ENCODE measurements at regions not wholly inside any gene's neighbourhood (a gene's known extent, or its start where the extent isn't known, plus 50 kb on each side); places are given as distances from the start of the nearest gene placed in this dataset.

DNA sequence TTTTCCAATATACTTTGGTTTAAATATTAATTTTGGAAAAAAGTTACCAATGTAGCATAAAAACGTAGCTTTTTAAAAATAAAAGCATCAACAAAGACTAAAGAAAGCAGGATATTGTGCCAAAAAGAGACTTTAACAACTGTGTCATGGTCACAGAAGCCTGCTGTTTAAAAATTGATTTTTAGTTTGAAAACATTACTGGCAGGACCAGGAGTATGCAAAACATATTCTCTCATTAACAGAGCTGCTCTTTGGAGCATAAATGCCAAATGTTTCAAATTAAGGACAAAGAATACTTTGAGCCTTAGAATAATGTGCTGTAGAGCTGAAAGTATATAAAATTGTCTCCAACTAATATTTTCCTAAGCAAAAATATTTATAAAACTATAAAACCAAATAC lies 279.0 kb downstream of the ARAP2 start:
- DNase-seq (ENCODE audit: low spot score) = no peak

DNA sequence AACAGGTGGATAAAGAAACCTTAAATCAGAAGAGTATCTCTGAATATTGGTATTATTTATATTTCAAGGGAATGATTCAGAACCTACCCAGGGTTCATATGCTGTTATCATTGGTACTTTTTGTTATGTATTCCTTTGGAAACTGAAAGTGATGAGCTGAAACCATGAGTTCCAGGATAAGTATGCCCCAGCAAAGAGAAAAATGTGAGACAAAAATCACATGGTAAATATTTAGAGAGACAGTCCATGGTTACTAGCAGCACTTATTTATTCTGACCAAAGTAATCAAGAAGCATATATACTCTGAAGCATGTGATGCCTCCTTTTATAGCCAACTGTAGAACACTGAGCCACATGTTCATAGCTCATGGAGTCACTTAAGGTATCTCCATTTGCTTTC lies 277.7 kb downstream of the ARAP2 start:
- DNase-seq (ENCODE audit: low spot score) = no peak

DNA sequence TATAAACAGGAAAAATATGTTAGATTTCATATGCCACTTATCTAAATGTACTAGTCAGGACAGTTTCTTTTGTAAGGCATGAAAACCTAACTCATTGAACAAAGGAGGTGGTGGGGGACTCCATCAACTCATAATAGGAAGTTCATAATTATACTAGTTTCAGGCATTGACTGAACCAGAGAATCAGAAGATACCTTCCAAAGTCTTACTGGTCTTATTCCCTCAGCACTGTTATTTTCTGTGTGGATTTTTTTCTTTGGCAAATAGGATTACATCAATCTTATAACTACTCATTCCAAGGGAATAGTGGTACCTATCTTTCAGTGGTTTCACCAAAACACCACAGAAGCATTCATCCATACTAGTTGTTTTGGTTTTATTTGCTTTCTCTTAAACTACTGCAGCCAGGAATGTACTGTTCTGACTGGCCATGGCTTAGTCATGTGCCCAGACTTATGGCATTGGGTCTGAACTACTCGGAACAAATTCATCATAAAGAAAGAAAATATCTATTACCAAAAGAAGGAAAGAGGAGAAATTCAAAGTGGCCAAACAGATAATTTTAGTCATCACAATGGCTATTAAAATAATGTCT lies 273.9 kb downstream of the ARAP2 start:
- DNase-seq (ENCODE audit: low spot score) = no peak

DNA sequence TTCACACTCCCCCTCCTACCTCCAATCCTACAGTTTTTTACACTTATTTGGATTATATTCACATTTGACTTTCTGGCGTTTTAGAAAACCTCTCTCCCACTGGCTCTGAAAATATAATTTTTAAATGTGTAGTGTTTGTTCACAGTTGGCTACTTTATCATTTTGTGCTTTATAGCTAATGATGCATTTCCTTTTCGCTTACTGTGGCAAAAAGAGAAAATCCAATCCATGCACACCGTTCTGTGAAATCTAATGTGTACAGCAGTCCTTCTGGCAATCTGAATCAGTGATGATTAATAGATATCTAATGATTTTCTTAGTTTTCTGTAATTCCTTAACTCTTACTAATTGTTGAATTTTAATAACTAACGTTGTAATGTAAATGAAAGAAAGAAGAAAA lies 271.5 kb downstream of the ARAP2 start:
- no peak for DNase-seq (ENCODE audit: low spot score)

DNA sequence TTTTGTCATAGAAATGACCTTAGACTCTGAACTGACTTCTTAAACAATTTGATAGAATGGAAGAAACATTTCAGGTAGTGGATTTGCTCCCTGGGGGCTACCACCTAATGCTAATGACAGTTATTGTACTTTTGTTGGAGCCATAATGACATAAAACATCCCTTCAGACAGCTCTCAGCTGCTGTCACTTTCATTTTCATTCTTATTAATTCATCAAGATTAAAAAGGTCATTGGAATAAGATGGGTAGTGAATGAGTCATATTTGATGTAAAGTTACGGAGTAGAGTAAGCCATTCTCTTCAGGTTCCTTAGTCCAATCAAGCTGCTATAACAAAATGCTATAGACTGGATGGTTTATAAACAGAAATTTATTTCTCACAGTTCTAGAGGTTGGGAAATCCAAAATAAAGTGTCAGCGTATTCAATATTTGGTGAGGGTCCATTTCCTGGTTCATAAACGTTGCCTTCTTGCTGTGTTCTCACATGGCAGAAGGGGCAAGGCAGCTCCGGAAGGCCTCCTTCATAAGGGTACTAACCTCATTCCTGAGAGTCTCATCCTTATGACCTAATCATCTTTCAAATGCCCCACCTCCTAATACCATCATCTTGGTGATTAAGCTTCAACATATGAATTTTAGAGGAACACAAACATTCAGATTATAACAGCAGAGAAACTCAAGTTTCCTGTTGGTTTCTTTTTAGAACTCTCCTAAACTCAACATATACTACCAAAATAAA lies 268.5 kb downstream of the ARAP2 start:
- no peak for DNase-seq (ENCODE audit: low spot score)

DNA sequence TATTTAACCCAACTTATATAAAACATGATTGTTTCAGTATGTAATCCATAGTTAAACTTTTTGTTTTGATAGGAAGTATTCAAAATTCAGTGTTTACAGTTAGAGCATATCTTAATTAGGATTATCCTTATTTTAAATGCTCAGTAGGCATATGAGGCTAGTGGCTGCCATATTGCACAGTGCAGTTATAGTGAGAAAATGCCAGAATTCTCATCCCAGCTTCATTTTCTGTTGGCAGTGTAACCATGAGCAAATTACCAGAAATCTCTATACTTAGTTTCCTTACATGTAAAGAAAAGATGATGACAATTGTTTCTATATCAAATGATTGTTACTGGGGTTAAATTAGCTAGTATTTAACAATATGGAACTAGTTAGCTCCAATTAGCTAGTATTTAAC lies 265.8 kb downstream of the ARAP2 start:
- DNase-seq (ENCODE audit: low spot score) = no peak

DNA sequence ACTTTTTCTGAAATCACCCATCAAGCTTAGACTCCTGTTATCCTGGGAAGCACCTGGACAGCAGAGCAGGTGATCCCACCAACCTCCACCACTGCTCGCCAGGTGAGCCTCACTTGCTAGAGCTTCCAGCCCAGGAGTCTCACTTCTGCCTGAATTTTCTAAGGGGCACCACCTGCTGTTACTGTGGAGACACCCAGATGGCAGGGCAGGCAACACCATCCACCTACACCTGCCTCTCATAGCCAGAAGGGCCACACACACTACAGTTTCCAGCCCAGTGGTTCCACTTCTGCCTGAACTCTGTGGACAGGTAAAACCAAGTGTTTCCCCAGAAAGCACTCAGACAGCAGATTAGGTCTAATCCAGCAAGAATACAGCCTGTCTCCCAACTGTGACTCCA lies 262.0 kb downstream of the ARAP2 start:
- no peak for DNase-seq (ENCODE audit: low spot score)

DNA sequence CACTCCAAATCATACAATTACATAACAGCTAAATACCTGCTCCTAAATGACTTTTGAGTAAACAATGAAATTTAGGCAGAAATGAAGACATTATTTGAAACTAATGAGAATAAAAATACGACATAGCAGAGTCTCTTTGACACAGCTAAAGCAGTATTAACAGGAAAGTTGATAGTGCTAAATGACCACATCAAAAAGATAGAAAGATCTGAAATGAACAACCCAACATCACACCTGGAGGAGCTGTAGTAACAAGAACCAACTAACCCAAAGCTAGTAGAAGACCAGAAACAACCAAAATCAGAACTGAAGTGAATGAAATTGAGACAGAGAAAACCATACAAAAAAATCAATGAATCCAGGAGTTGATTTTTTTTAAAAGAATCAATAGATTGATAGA lies 257.8 kb downstream of the ARAP2 start:
- DNase-seq (ENCODE audit: low spot score) = no peak

DNA sequence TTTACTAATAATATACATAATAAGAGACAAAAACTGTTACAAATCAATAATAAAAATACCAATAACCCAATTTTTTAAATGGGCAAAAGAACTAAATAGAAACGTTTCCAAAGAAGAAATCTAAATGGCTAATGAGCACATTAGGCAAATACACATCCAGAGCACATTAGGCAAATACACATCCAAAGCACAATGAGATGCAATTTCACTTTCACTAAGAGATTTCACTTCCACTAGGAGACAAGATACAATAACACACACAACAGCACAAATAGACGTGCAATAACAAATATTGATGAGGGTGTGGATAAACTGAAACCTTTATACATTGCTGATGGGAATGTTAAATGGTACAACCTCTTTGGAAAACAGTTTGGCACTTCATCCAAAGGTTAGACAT lies 250.7 kb downstream of the ARAP2 start:
- no peak for DNase-seq (ENCODE audit: low spot score)

DNA sequence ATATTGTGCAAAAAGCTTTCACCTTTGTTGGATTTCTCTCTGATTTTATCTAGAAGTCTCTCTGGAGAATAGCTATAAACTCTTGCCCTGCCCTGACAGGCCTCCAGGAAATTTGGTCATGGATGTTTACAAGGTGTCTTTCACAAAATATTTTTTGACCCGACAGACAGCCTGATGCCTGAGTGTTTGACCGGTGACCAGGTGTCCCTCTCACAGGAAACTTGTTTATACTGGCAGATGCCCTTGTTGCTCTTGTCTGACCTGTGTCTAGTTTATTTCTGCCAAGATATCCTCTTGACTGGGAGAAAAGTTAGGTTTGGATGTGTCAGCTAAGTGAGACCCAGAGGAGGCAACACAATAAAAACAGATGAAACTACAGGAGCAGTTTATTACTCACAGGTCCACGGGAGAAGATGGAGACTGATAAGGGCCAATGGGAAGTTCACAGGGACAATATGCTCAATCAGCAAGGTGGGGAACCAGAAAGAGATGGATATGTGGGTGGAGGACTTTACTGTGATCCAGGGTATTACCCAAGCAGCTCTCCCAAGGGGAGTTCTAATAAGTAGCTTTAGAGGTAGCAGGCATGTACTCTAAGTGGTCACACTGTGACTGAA lies 243.3 kb downstream of the ARAP2 start:
- DNase-seq (ENCODE audit: low spot score) = no peak

DNA sequence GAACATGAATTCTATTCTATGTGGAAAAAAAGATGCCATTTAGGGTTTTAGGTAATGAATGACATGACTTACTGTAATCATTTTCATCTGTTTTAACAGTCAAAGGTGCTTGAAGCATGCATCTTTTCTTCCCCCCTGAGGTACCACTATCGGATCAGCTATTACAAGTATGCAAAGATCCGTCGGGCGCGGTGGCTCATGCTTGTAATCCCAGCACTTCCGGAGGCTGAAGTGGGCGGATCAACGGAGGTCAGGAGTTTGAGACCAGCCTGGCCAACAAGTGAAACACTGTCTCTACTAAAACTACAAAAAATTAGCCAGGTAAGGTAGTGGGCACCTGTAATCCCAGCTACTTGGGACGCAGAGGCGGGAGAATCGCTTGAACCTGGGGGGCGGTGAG lies 241.3 kb downstream of the ARAP2 start:
- DNase-seq (ENCODE audit: low spot score) = no peak

DNA sequence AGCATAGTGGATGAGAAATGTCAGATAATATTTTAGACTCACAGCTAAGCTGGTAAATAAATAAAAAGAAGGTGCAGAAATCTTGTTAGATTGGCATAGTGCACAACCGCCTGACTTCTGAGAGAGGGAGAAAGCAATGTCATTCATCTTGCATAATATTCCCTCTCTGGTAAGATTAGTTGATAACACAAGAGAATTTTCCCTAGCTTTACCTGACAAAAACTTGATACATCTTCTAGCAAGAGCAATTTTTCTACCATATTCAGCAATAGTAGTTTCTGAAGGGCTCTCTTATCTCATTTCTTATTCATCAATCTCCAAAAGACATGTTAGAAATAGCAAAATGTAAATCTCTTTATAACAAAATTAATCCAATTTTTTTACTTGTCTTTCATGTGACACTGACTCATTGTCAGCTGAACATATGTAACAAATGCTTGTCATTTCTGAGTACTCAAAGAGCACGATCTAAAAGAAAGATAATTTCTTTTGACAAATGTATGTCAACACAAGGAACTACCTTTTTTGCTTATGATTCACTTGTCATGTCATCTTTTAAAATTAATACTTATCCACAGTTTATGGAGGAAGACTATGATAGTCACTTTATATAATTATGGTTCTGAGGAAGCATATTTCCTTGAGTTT lies 240.0 kb downstream of the ARAP2 start:
- no peak for DNase-seq (ENCODE audit: low spot score)

DNA sequence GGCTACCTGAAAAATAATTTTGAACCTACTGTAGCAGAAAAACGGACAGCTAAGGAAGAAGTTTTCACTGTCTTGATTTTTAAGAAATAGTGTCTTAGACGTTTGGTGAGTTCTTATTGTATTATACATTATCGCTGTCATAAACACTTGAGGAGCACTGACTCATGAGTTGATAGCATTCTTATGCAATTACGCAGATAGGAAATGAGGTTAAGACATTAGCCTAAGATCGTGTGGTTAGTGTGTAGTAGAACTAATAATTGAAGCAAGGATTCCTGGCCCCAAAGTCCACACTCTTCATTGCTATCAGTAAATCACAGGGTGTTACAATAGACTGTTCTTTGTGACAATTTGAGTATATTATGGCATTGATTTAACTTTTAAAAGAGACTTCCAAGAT lies 238.1 kb downstream of the ARAP2 start:
- no peak for DNase-seq (ENCODE audit: low spot score)

DNA sequence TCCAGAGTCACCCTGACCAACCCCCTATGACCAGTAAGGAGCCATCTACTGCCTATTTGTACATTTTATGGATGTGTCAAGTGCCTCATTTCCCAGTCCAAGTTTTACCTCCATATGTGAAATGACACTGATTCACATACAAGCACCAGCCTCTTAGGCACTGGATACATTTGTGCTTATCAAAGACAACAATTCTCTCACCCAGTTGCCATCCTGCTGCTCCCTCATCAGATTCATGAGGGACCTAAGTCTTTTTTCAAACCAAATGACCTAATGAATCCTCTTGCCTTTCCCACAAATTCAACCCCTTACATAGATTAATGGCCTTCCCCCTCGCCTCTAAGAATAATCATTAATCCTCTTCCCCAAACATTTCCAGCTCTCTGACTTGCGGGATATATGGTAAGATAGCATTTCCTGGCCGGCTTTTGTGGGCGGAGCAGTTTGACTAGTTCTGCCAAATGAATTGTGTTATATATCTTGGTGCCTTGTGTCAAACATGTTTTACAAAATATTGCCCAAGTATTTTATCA lies 233.9 kb downstream of the ARAP2 start:
- DNase-seq (ENCODE audit: low spot score) = no peak

DNA sequence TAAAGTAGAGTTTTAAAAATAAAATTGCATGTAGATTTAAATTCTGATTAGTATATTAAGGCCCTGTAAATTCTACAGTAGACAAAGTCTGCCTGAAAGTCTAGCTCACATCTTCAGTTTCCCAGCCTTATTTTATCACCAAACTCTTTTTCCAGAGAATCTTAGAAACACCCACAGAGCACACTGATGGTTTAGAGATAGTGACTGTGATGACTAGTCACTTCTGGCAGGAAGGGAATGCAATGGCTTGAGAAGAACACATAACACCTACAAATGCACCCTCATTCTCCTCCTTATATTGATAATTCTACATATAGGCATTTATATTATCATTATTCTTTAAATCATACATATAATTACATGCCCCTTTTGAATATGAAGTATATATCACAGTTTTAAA lies 232.9 kb downstream of the ARAP2 start:
- DNase-seq (ENCODE audit: low spot score) = no peak

DNA sequence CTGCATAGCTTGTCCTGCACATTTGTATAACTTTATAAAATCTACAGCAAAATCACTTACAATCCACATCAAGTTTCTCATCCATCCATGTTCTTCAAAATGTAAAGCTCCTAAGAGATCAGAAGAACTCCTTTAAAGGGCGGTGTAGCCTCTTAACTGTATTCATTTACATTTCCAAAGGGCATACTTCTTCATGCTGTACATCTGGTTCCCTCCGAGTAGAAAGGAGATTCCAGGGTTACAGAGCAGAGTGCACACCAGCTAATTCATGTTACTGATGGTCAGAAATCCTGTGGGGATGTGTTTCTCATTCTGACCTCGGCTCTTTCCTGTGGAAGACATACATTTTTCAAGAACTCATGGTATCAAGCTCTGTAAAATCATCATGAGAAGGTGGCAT lies 231.8 kb downstream of the ARAP2 start:
- DNase-seq (ENCODE audit: low spot score) = no peak

DNA sequence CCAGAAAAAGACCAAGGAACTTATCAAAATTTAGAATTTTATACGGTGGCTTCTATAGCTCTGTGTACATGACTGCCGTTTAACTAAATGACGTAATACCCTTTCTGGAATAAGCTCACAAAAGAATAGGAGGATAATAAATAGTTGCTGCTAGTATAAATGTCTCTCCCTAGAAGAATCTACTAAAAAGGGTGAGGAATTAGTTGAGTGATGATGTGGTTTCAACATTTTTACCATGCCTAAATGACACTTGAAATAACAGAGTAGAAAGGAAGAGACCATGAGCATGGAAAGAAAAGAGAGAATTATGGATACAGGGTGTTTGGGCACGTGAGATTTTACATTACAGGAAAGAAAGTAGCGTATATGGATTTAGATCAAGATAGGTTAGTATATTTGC lies 231.1 kb downstream of the ARAP2 start:
- no peak for DNase-seq (ENCODE audit: low spot score)
